ENCODE measurements at regions not wholly inside any gene's neighbourhood (a gene's known extent, or its start where the extent isn't known, plus 50 kb on each side); places are given as distances from the start of the nearest gene placed in this dataset.

- intact Hi-C loops (cut with DNase I) = no loop called here
- TF ChIP-seq, protein P1, sequence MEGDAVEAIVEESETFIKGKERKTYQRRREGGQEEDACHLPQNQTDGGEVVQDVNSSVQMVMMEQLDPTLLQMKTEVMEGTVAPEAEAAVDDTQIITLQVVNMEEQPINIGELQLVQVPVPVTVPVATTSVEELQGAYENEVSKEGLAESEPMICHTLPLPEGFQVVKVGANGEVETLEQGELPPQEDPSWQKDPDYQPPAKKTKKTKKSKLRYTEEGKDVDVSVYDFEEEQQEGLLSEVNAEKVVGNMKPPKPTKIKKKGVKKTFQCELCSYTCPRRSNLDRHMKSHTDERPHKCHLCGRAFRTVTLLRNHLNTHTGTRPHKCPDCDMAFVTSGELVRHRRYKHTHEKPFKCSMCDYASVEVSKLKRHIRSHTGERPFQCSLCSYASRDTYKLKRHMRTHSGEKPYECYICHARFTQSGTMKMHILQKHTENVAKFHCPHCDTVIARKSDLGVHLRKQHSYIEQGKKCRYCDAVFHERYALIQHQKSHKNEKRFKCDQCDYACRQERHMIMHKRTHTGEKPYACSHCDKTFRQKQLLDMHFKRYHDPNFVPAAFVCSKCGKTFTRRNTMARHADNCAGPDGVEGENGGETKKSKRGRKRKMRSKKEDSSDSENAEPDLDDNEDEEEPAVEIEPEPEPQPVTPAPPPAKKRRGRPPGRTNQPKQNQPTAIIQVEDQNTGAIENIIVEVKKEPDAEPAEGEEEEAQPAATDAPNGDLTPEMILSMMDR (IDR thresholded peaks at IDR 0.05) = no peak
- no peak for TF ChIP-seq POLR2A (IDR thresholded peaks at IDR 0.05)
- no peak for ATAC-seq
- H3K4me3 ChIP-seq = no peak overlapping the region
- H3K27ac ChIP-seq = no peak overlapping the region
- H3K9me3 ChIP-seq = no peaks in the 10 kb centered on the region
- DNase-seq = no peak
- H3K27me3 ChIP-seq = no peaks in the 10 kb centered on the region
- no peaks in the 10 kb centered on the region for H3K4me1 ChIP-seq
- no peaks in the 10 kb centered on the region for H3K36me3 ChIP-seq
Measured at GRCh38 chr18:29250843-29251242, 1073.9 kb upstream of the CDH2 start.

DNA sequence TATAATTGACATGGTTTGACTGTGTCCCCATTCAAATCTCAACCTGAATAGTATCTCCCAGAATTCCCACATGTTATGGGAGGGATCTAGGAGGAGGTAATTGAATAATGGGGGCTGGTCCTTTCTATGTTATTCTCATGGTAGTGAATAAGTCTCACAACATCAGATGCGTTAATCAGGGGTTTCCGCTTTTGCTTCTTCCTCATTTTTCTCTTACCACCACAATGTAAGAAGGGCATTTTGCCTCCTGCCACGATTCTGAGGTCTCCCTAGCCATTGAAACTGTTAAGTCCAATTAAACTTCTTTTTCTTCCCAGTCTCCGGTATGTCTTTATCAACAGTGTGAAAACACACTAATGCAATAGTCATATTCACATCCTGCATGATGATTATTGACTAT, 1073.3 kb upstream of the CDH2 start:
- 54% methylated on average over 4 of the region's 4 CpGs for WGBS (ENCODE audit: insufficient coverage, low coverage, low lambda C conversion rate, missing lambda C conversion rate)
- intact Hi-C loops (cut with DNase I) = no loop called here
- TF ChIP-seq POLR2A (IDR thresholded peaks at IDR 0.05) = no peak
- TF ChIP-seq, protein P1 (IDR thresholded peaks at IDR 0.05) = no peak
- DNase-seq = no peak
- ATAC-seq = no peak
- Histone ChIP-seq H3K27ac (no peak overlapping the region), H3K27me3 (no peaks in the 10 kb centered on the region), H3K36me3 (no peaks in the 10 kb centered on the region), H3K9me3 (no peaks in the 10 kb centered on the region), H3K4me3 (no peak overlapping the region), H3K4me1 (no peaks in the 10 kb centered on the region)

- no peak overlapping the region for H3K27ac ChIP-seq
- H3K4me3 ChIP-seq = no peak overlapping the region
- no peaks in the 10 kb centered on the region for H3K9me3 ChIP-seq
- TF ChIP-seq, protein P1 (IDR thresholded peaks at IDR 0.05) = no peak
- TF ChIP-seq POLR2A (IDR thresholded peaks at IDR 0.05) = no peak
- WGBS (ENCODE audit: insufficient coverage, low coverage, low lambda C conversion rate, missing lambda C conversion rate) = 46% methylated on average over 2 of the region's 2 CpGs
- H3K27me3 ChIP-seq = no peaks in the 10 kb centered on the region
- intact Hi-C loops (cut with DNase I) = no loop called here
- H3K36me3 ChIP-seq = no peaks in the 10 kb centered on the region
- ATAC-seq (no peak), DNase-seq (no peak)
- no peaks in the 10 kb centered on the region for H3K4me1 ChIP-seq
Measured at GRCh38 chr18:29248805-29249204, 1071.9 kb upstream of the CDH2 start.

GRCh38 chr18:29241199-29241598, 1064.3 kb upstream of the CDH2 start:
- TF ChIP-seq POLR2A (IDR thresholded peaks at IDR 0.05) = no peak
- TF ChIP-seq, protein P1 (IDR thresholded peaks at IDR 0.05) = no peak
- no peaks in the 10 kb centered on the region for H3K9me3 ChIP-seq
- ATAC-seq = no peak
- H3K4me1 ChIP-seq = no peaks in the 10 kb centered on the region
- WGBS (ENCODE audit: insufficient coverage, low coverage, low lambda C conversion rate, missing lambda C conversion rate) = 53% methylated on average over 3 of the region's 3 CpGs
- H3K27ac ChIP-seq = no peak overlapping the region
- intact Hi-C loops (cut with DNase I) = no loop called here
- no peak for DNase-seq
- H3K4me3 ChIP-seq = no peak overlapping the region
- no peaks in the 10 kb centered on the region for H3K36me3 ChIP-seq
- no peaks in the 10 kb centered on the region for H3K27me3 ChIP-seq

DNA sequence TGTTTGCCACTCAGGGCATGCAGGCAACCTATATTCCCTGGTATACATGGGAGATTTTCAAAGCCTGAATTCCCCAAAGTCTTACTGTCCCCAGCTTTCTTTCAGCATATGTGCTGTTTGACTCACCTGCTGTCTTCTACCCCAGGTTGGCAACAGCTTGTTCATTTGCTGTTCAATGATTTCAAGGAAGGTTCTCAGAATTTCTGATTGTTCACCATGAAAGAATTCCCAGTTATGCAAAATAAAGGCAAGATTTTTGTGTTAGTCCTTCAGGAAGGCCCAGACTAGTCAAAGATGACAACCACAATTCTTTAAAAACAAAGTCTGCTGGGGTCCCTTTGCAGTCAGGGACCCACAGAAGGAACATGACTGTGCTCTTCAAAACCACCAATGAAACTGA, 1057.8 kb upstream of the CDH2 start:
- Histone ChIP-seq H3K4me3 (no peak overlapping the region), H3K4me1 (no peaks in the 10 kb centered on the region), H3K9me3 (no peaks in the 10 kb centered on the region), H3K27me3 (no peaks in the 10 kb centered on the region), H3K36me3 (no peaks in the 10 kb centered on the region), H3K27ac (no peak overlapping the region)
- intact Hi-C loops (cut with DNase I) = no loop called here
- TF ChIP-seq, protein P1 (IDR thresholded peaks at IDR 0.05) = no peak
- TF ChIP-seq POLR2A (IDR thresholded peaks at IDR 0.05) = no peak
- no peak for ATAC-seq
- no peak for DNase-seq
